H1 (cell line): ENCODE measurements at regions not wholly inside any gene's neighbourhood (a gene's known extent, or its start where the extent isn't known, plus 50 kb on each side); places are given as distances from the start of the nearest gene placed in this dataset.
A peak's percentile ranks its signal among the peaks of the same experiment; 100 is the strongest.

ENCODE experiments used
- CTCF ChIA-PET: fragments of 300-600 bp; sonication (Branson Sonifier 250); formaldehyde crosslinking; loops from one replicate; lab custom pipeline; 2021; ENCODE audit not compliant: partially characterized antibody; lab: Charles Lee
- POLR2A ChIA-PET: fragments of 300-600 bp; sonication (Branson Sonifier 250); formaldehyde crosslinking; loops from one replicate; lab custom pipeline; 2021; ENCODE audit warnings: inconsistent platforms; ENCODE audit not compliant: partially characterized antibody; lab: Charles Lee
- DNase-seq, 2 experiments: peaks; one replicate each; pipeline versions ENCODE4 v3.0.0 to v3.0.0-alpha.2; 2010 to 2022; ENCODE audit warnings: low spot score in 2 of 2, low read depth in 1 of 2, mixed read lengths in 1 of 2
- FAIRE-seq: peaks from 2 replicates; lab custom pipeline; 2011; peaks lifted over from hg19 to GRCh38; lab: Jason Lieb, UNC
- H2AFZ ChIP-seq: 2 replicates; pipeline ENCODE4 v1.8.1; 2012; ENCODE audit warnings: low read length, inconsistent platforms
- H2AK5ac ChIP-seq: 2 replicates; pipeline ENCODE4 v1.6.1; 2013; ENCODE audit warnings: low read depth, low read length
- H2BK120ac ChIP-seq: replicated peaks from 2 replicates; pipeline ENCODE3; 2013; ENCODE audit warnings: low read depth, low read length, inconsistent platforms
- H2BK12ac ChIP-seq: 2 replicates; pipeline ENCODE4 v1.6.1; 2013; ENCODE audit warnings: low read depth, low read length
- H2BK15ac ChIP-seq: 2 replicates; pipeline ENCODE4 v1.6.1; 2013; ENCODE audit warnings: low read length
- H2BK20ac ChIP-seq: 2 replicates; pipeline ENCODE4 v1.6.1; 2013; ENCODE audit warnings: low read length
- H2BK5ac ChIP-seq: 2 replicates; pipeline ENCODE4 v1.6.1; 2013; ENCODE audit warnings: low read depth, low read length
- H3K14ac ChIP-seq: 2 replicates; pipeline ENCODE4 v1.6.1; 2013; ENCODE audit warnings: inconsistent platforms; ENCODE audit not compliant: insufficient read length
- H3K18ac ChIP-seq: 2 replicates; pipeline ENCODE4 v1.6.1; 2013; ENCODE audit warnings: low read length; ENCODE audit errors: extremely low read depth
- H3K23ac ChIP-seq: 2 replicates; pipeline ENCODE4 v1.6.1; 2013; ENCODE audit warnings: inconsistent platforms; ENCODE audit not compliant: insufficient read length
- H3K23me2 ChIP-seq: 2 replicates; pipeline ENCODE4 v1.6.1; 2013; ENCODE audit warnings: low read depth, low read length
- H3K27ac ChIP-seq: 2 replicates; pipeline ENCODE4 v1.6.1; 2011; ENCODE audit warnings: low read depth, low read length, inconsistent platforms
- H3K27me3 ChIP-seq, 4 experiments: replicated peaks in 1 of 4; 1 replicate in 1 of 4; 2 replicates in 3 of 4; pipeline versions ENCODE4 v1.6.1 to v1.8.1; 2011 to 2013; ENCODE audit warnings: low read length in 3 of 4, mild to moderate bottlenecking in 3 of 4, inconsistent platforms in 2 of 4, mixed read lengths in 2 of 4, moderate library complexity in 1 of 4; ENCODE audit not compliant: control insufficient read depth in 3 of 4, insufficient read depth in 3 of 4; ENCODE audit errors: extremely low read depth in 1 of 4
- H3K36me3 ChIP-seq, 4 experiments: 2 replicates each; pipeline versions ENCODE4 v1.6.1 to v1.8.1; 2011 to 2013; ENCODE audit warnings: mild to moderate bottlenecking in 4 of 4, low read length in 3 of 4, moderate library complexity in 2 of 4, control low read depth in 1 of 4, inconsistent platforms in 1 of 4; ENCODE audit not compliant: insufficient read depth in 4 of 4, control insufficient read depth in 2 of 4
- H3K4ac ChIP-seq: replicated peaks from 2 replicates; pipeline ENCODE3; 2013; ENCODE audit warnings: low read length, low read depth, mixed read lengths, inconsistent platforms; ENCODE audit not compliant: insufficient read length
- H3K4me1 ChIP-seq, 4 experiments: replicated peaks in 1 of 4; 1 replicate in 1 of 4; 2 replicates in 3 of 4; pipeline versions ENCODE4 v1.6.1 to v1.8.1; 2011 to 2013; ENCODE audit warnings: low read length in 3 of 4, inconsistent platforms in 2 of 4, mixed read lengths in 1 of 4; ENCODE audit not compliant: insufficient read depth in 4 of 4, control insufficient read depth in 3 of 4
- H3K4me2 ChIP-seq, 2 experiments: 2 replicates each; pipeline versions ENCODE4 v1.6.1 to v1.8.1; 2011 to 2013; ENCODE audit warnings: low read depth in 2 of 2, low read length in 2 of 2, control low read depth in 1 of 2, inconsistent platforms in 1 of 2, mild to moderate bottlenecking in 1 of 2; ENCODE audit not compliant: insufficient read depth in 1 of 2
- H3K4me3 ChIP-seq, 4 experiments: fragments of 200-600, 300-600 bp in 1 of 4; sonication (generic), shearing (Covaris generic), sonication (Bioruptor Twin) in 1 of 4; 2 replicates each; pipeline versions ENCODE4 v1.5.1 to v1.8.1; 2011 to 2016; ENCODE audit warnings: low read length in 4 of 4, low read depth in 3 of 4, control low read depth in 2 of 4, inconsistent platforms in 2 of 4, mild to moderate bottlenecking in 2 of 4, mixed read lengths in 1 of 4, moderate library complexity in 1 of 4; ENCODE audit not compliant: insufficient read depth in 2 of 4; ENCODE audit errors: extremely low read depth in 1 of 4
- H3K56ac ChIP-seq: replicated peaks from 2 replicates; pipeline ENCODE3; 2013; ENCODE audit warnings: low read depth, mild to moderate bottlenecking, mixed read lengths, low read length, inconsistent platforms; ENCODE audit not compliant: insufficient read length
- H3K79me1 ChIP-seq: 2 replicates; pipeline ENCODE4 v1.6.1; 2013; ENCODE audit warnings: low read depth, low read length, control low read depth
- H3K79me2 ChIP-seq, 2 experiments: 2 replicates each; pipeline versions ENCODE4 v1.6.1 to v1.8.1; 2012 to 2013; ENCODE audit warnings: low read length in 2 of 2, mild to moderate bottlenecking in 2 of 2, inconsistent platforms in 1 of 2; ENCODE audit not compliant: insufficient read depth in 2 of 2, control insufficient read depth in 1 of 2
- H3K9ac ChIP-seq, 4 experiments: replicated peaks in 1 of 4; 1 replicate in 1 of 4; 2 replicates in 3 of 4; pipeline versions ENCODE4 v1.6.1 to v1.8.1; 2011 to 2013; ENCODE audit warnings: low read depth in 3 of 4, low read length in 3 of 4, control low read depth in 2 of 4, mild to moderate bottlenecking in 2 of 4, moderate library complexity in 2 of 4, inconsistent platforms in 1 of 4; ENCODE audit errors: extremely low read depth in 1 of 4
- H3K9me3 ChIP-seq, 2 experiments: 2 replicates each; pipeline versions ENCODE4 v1.6.1 to v1.8.1; 2012 to 2013; ENCODE audit warnings: mild to moderate bottlenecking in 2 of 2, moderate library complexity in 2 of 2, control low read depth in 1 of 2, inconsistent platforms in 1 of 2, low read depth in 1 of 2, low read length in 1 of 2, mixed read lengths in 1 of 2; ENCODE audit not compliant: insufficient read depth in 2 of 2
- H4K20me1 ChIP-seq, 2 experiments: replicated peaks in 1 of 2; 2 replicates each; pipeline versions ENCODE3 to v1.8.1; 2011 to 2013; ENCODE audit warnings: inconsistent platforms in 2 of 2, low read length in 2 of 2, mild to moderate bottlenecking in 1 of 2; ENCODE audit not compliant: insufficient read depth in 2 of 2, control insufficient read depth in 1 of 2
- H4K5ac ChIP-seq: 2 replicates; pipeline ENCODE4 v1.6.1; 2013; ENCODE audit warnings: low read length, low read depth, mixed read lengths, inconsistent platforms; ENCODE audit not compliant: insufficient read length
- H4K8ac ChIP-seq: 2 replicates; pipeline ENCODE4 v1.8.0; 2013; ENCODE audit warnings: mild to moderate bottlenecking, moderate library complexity, low read length, inconsistent platforms; ENCODE audit not compliant: insufficient read depth; ENCODE audit errors: extremely low read depth
- H4K91ac ChIP-seq: replicated peaks from 2 replicates; pipeline ENCODE3; 2013; ENCODE audit warnings: low read length, mixed read lengths, inconsistent platforms; ENCODE audit not compliant: insufficient read length
- SAP30 ChIP-seq: fragments of 300-600 bp; sonication (generic); IDR thresholded peaks from 2 replicates; pipeline ENCODE4 v1.7.1; 2012; ENCODE audit warnings: low read length, moderate library complexity, mild to moderate bottlenecking, inconsistent platforms; ENCODE audit not compliant: insufficient read depth, insufficient replicate concordance
- WGBS, 2 experiments: shearing (Covaris generic) in 1 of 2; methylation state at CpG; one replicate each; pipeline versions ENCODE4 v1.1.6 to v1.1.7; 2013 to 2015; ENCODE audit warnings: low lambda C conversion rate in 2 of 2, mixed read lengths in 2 of 2, inconsistent platforms in 1 of 2, low coverage in 1 of 2, missing lambda C conversion rate in 1 of 2; ENCODE audit not compliant: insufficient replicate concordance in 2 of 2, insufficient coverage in 1 of 2, insufficient read length in 1 of 2; ENCODE audit errors: extremely low coverage in 1 of 2, missing lambda C conversion rate in 1 of 2; 5-methylcytosine and 5-hydroxymethylcytosine counted together
- TF ChIP-seq, protein P1 (sequence below): IDR thresholded peaks from 2 replicates; pipeline ENCODE4 v1.6.1; 2012; ENCODE audit warnings: inconsistent platforms

DNA sequence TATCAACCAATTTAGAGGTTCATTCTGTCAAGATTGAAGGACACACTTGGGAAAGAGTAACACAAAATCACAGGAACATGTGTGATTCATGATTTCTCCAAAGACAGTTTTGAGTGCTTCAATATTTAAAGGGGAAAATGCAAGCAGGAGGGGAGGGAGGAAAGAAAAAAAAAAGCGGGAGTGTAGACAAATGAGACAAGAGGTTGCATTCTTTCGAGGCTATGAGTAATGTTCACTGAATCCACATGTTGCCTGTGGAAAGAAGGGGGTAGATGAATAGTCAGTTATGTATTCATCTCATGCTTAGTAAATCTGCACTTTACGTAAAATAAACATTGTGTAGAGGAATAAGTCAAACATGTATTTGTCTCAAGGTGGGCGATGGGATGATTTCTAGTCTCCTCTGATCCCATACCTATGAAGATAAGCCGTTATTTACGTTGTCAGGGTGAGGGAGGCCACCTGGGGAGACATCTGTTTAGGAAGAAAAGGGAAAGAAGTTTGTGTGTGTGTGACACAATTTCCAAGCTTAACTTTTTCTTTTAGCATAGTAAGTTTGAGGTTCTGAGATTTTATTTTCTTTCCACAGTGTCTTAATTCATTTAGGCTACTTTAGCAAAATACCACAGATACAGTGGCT lies 211.0 kb upstream of the ZC3H15 start:
- H3K23ac ChIP-seq = no peak overlapping the region
- no peak overlapping the region for H3K4ac ChIP-seq
- ChIA-PET CTCF (no interaction called here), POLR2A (no interaction called here)
- H2BK15ac ChIP-seq = no peak overlapping the region
- 86% methylated on average over 6 of the region's 6 CpGs; no CpG with 5 or more reads in 1 of the 2 experiments for WGBS, 2 experiments
- H3K79me2 ChIP-seq = no peaks in the 10 kb centered on the region
- no peak overlapping the region for H3K9ac ChIP-seq
- no peak overlapping the region for H4K5ac ChIP-seq
- H4K8ac ChIP-seq = no peak overlapping the region
- H3K4me3 ChIP-seq = no peak overlapping the region
- no peaks in the 10 kb centered on the region for H4K20me1 ChIP-seq
- no peaks in the 10 kb centered on the region for H3K79me1 ChIP-seq
- no peak overlapping the region for H2AFZ ChIP-seq
- no peak overlapping the region for H2AK5ac ChIP-seq
- H3K27me3 ChIP-seq = no peaks in the 10 kb centered on the region
- no peak overlapping the region for H2BK120ac ChIP-seq
- H3K36me3 ChIP-seq = no peaks in the 10 kb centered on the region
- no peak overlapping the region for H3K14ac ChIP-seq
- no peak overlapping the region for H3K27ac ChIP-seq
- TF ChIP-seq SAP30 = no peak
- TF ChIP-seq, protein P1, sequence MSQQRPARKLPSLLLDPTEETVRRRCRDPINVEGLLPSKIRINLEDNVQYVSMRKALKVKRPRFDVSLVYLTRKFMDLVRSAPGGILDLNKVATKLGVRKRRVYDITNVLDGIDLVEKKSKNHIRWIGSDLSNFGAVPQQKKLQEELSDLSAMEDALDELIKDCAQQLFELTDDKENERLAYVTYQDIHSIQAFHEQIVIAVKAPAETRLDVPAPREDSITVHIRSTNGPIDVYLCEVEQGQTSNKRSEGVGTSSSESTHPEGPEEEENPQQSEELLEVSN = peak; percentile 85
- H3K23me2 ChIP-seq = no peaks in the 10 kb centered on the region
- no peak overlapping the region for H4K91ac ChIP-seq
- H3K4me2 ChIP-seq = no peak overlapping the region
- peaks cover 0 to 5% of the 10 kb centered on the region in 2 experiments; a peak in 1 of 4 replicates for H3K9me3 ChIP-seq
- H2BK12ac ChIP-seq = no peak overlapping the region
- no peak overlapping the region for H2BK20ac ChIP-seq
- peaks cover 0 to 4% (median 1%) of the 10 kb centered on the region in 4 experiments; a peak in 1 of 7 replicates for H3K4me1 ChIP-seq
- H2BK5ac ChIP-seq = no peak overlapping the region
- no peak overlapping the region for H3K18ac ChIP-seq
- no peak for FAIRE-seq
- DNase-seq = no peak
- no peak overlapping the region for H3K56ac ChIP-seq
